ENCODE measurements at regions not wholly inside any gene's neighbourhood (a gene's known extent, or its start where the extent isn't known, plus 50 kb on each side); places are given as distances from the start of the nearest gene placed in this dataset.

GRCh38 chr22:47420211-47420610, 657.8 kb downstream of the TBC1D22A start:
- TF ChIP-seq, protein P1, sequence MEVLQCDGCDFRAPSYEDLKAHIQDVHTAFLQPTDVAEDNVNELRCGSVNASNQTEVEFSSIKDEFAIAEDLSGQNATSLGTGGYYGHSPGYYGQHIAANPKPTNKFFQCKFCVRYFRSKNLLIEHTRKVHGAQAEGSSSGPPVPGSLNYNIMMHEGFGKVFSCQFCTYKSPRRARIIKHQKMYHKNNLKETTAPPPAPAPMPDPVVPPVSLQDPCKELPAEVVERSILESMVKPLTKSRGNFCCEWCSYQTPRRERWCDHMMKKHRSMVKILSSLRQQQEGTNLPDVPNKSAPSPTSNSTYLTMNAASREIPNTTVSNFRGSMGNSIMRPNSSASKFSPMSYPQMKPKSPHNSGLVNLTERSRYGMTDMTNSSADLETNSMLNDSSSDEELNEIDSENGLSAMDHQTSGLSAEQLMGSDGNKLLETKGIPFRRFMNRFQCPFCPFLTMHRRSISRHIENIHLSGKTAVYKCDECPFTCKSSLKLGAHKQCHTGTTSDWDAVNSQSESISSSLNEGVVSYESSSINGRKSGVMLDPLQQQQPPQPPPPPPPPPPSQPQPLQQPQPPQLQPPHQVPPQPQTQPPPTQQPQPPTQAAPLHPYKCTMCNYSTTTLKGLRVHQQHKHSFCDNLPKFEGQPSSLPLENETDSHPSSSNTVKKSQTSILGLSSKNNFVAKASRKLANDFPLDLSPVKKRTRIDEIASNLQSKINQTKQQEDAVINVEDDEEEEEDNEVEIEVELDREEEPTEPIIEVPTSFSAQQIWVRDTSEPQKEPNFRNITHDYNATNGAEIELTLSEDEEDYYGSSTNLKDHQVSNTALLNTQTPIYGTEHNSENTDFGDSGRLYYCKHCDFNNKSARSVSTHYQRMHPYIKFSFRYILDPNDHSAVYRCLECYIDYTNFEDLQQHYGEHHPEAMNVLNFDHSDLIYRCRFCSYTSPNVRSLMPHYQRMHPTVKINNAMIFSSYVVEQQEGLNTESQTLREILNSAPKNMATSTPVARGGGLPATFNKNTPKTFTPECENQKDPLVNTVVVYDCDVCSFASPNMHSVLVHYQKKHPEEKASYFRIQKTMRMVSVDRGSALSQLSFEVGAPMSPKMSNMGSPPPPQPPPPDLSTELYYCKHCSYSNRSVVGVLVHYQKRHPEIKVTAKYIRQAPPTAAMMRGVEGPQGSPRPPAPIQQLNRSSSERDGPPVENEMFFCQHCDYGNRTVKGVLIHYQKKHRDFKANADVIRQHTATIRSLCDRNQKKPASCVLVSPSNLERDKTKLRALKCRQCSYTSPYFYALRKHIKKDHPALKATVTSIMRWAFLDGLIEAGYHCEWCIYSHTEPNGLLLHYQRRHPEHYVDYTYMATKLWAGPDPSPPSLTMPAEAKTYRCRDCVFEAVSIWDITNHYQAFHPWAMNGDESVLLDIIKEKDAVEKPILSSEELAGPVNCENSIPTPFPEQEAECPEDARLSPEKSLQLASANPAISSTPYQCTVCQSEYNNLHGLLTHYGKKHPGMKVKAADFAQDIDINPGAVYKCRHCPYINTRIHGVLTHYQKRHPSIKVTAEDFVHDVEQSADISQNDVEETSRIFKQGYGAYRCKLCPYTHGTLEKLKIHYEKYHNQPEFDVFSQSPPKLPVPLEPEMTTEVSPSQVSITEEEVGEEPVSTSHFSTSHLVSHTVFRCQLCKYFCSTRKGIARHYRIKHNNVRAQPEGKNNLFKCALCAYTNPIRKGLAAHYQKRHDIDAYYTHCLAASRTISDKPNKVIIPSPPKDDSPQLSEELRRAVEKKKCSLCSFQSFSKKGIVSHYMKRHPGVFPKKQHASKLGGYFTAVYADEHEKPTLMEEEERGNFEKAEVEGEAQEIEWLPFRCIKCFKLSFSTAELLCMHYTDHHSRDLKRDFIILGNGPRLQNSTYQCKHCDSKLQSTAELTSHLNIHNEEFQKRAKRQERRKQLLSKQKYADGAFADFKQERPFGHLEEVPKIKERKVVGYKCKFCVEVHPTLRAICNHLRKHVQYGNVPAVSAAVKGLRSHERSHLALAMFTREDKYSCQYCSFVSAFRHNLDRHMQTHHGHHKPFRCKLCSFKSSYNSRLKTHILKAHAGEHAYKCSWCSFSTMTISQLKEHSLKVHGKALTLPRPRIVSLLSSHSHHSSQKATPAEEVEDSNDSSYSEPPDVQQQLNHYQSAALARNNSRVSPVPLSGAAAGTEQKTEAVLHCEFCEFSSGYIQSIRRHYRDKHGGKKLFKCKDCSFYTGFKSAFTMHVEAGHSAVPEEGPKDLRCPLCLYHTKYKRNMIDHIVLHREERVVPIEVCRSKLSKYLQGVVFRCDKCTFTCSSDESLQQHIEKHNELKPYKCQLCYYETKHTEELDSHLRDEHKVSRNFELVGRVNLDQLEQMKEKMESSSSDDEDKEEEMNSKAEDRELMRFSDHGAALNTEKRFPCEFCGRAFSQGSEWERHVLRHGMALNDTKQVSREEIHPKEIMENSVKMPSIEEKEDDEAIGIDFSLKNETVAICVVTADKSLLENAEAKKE (CRISPR knock-in tag; IDR thresholded peaks at IDR 0.05), result no peak
- TF ChIP-seq REST (IDR thresholded peaks at IDR 0.05; ENCODE audit: unreplicated experiment) (no peak), ETS1 (IDR thresholded peaks at IDR 0.05) (no peak), EZH2 (IDR thresholded peaks at IDR 0.05; ENCODE audit: low read depth, unreplicated experiment) (no peak), EZH2phosphoT487 (IDR thresholded peaks at IDR 0.05; ENCODE audit: unreplicated experiment) (no peak), CREB1 (CRISPR knock-in tag; IDR thresholded peaks at IDR 0.05; ENCODE audit: low read depth) (no peak), POLR2AphosphoS5 (IDR thresholded peaks at IDR 0.05; ENCODE audit: low read depth) (no peak), JUNB (IDR thresholded peaks at IDR 0.05; ENCODE audit: unreplicated experiment) (no peak), STAT1 (IDR thresholded peaks at IDR 0.05; ENCODE audit: unreplicated experiment) (no peak), ZNF114 (CRISPR knock-in tag; IDR thresholded peaks at IDR 0.05) (no peak)
- TF ChIP-seq, protein P2, sequence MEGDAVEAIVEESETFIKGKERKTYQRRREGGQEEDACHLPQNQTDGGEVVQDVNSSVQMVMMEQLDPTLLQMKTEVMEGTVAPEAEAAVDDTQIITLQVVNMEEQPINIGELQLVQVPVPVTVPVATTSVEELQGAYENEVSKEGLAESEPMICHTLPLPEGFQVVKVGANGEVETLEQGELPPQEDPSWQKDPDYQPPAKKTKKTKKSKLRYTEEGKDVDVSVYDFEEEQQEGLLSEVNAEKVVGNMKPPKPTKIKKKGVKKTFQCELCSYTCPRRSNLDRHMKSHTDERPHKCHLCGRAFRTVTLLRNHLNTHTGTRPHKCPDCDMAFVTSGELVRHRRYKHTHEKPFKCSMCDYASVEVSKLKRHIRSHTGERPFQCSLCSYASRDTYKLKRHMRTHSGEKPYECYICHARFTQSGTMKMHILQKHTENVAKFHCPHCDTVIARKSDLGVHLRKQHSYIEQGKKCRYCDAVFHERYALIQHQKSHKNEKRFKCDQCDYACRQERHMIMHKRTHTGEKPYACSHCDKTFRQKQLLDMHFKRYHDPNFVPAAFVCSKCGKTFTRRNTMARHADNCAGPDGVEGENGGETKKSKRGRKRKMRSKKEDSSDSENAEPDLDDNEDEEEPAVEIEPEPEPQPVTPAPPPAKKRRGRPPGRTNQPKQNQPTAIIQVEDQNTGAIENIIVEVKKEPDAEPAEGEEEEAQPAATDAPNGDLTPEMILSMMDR (conservative IDR thresholded peaks at IDR 0.05; ENCODE audit: low read depth in 2 of 2), result no peak

Measured in GM23338 (cell line).